WTC11 (cell line): ENCODE measurements at regions not wholly inside any gene's neighbourhood (a gene's known extent, or its start where the extent isn't known, plus 50 kb on each side); places are given as distances from the start of the nearest gene placed in this dataset.

Source experiments
- ATAC-seq: fragments of 200-7000 bp; cut with Tn5 transposase; 2 replicates; pipeline ENCODE4 v1.10.0; 2021; ENCODE audit warnings: mild to moderate bottlenecking, moderate library complexity
- CTCF ChIA-PET: fragments of 300-600 bp; sonication (Branson Sonifier 250); formaldehyde crosslinking; loops from one replicate; lab custom pipeline; 2021; ENCODE audit warnings: antibody characterized with exemption; lab: Charles Lee
- POLR2A ChIA-PET: fragments of 350-600 bp; sonication (Branson Sonifier 250); formaldehyde crosslinking; loops from one replicate; lab custom pipeline; 2021; ENCODE audit warnings: antibody characterized with exemption; lab: Charles Lee
- DNase-seq: peaks from one replicate; pipeline ENCODE4 v3.0.0; 2021; ENCODE audit warnings: low spot score
- H3K27ac Mint-ChIP-seq: 2 replicates; pipeline ENCODE4 v1.8.0; 2021; ENCODE audit warnings: mixed read lengths
- H3K27me3 Mint-ChIP-seq: 2 replicates; pipeline ENCODE4 v1.8.0; 2021; ENCODE audit warnings: low read depth, mild to moderate bottlenecking, moderate library complexity, mixed read lengths
- H3K36me3 Mint-ChIP-seq: 2 replicates; pipeline ENCODE4 v1.8.0; 2021; ENCODE audit warnings: mixed read lengths
- H3K4me1 Mint-ChIP-seq: 2 replicates; pipeline ENCODE4 v1.8.0; 2022; ENCODE audit warnings: mixed read lengths
- H3K4me3 Mint-ChIP-seq: 2 replicates; pipeline ENCODE4 v1.8.0; 2021; ENCODE audit warnings: mild to moderate bottlenecking, moderate library complexity, mixed read lengths
- H3K9me3 Mint-ChIP-seq: 2 replicates; pipeline ENCODE4 v1.8.0; 2021; ENCODE audit warnings: mixed read lengths
- CREB1 ChIP-seq: sonication (generic); formaldehyde crosslinking; IDR thresholded peaks from 2 replicates; pipeline ENCODE4 v1.8.0; 2023; ENCODE audit warnings: mild to moderate bottlenecking, missing genetic modification reagents
- CREM ChIP-seq: sonication (generic); formaldehyde crosslinking; IDR thresholded peaks from 2 replicates; pipeline ENCODE4 v1.8.1; 2022; ENCODE audit warnings: mild to moderate bottlenecking, missing genetic modification reagents, moderate library complexity
- ELF4 ChIP-seq: sonication (generic); formaldehyde crosslinking; IDR thresholded peaks from 2 replicates; pipeline ENCODE4 v1.8.1; 2022; ENCODE audit warnings: low read depth, mild to moderate bottlenecking, moderate library complexity, missing genetic modification reagents
- FOXJ3 ChIP-seq: sonication (generic); formaldehyde crosslinking; IDR thresholded peaks from 2 replicates; pipeline ENCODE4 v1.9.0; 2021; ENCODE audit warnings: missing genetic modification reagents, mild to moderate bottlenecking, borderline replicate concordance
- GRHL2 ChIP-seq: fragments of 250-450 bp; sonication (Bioruptor Pico); IDR thresholded peaks from 2 replicates; pipeline ENCODE4 v1.8.0; 2022; ENCODE audit warnings: mild to moderate bottlenecking, moderate library complexity; ENCODE audit not compliant: insufficient replicate concordance, severe bottlenecking
- HMGA2 ChIP-seq: fragments of 250-450 bp; sonication (Bioruptor Pico); IDR thresholded peaks from 2 replicates; pipeline ENCODE4 v1.4.0; 2021; ENCODE audit warnings: mild to moderate bottlenecking, moderate library complexity
- JUN ChIP-seq: sonication (generic); formaldehyde crosslinking; IDR thresholded peaks from 2 replicates; pipeline ENCODE4 v1.8.0; 2023; ENCODE audit warnings: mild to moderate bottlenecking, missing genetic modification reagents
- MXD4 ChIP-seq: fragments of 250-450 bp; sonication (Bioruptor Pico); IDR thresholded peaks from 2 replicates; pipeline ENCODE4 v1.8.0; 2021; ENCODE audit warnings: mild to moderate bottlenecking, moderate library complexity, borderline replicate concordance
- NFE2L1 ChIP-seq: sonication (generic); formaldehyde crosslinking; IDR thresholded peaks from 2 replicates; pipeline ENCODE4 v1.8.1; 2023; ENCODE audit warnings: missing genetic modification reagents
- NR1H2 ChIP-seq: sonication (generic); formaldehyde crosslinking; IDR thresholded peaks from 2 replicates; pipeline ENCODE4 v1.9.0; 2021; ENCODE audit warnings: mild to moderate bottlenecking, moderate library complexity, missing genetic modification reagents
- SMAD3 ChIP-seq: sonication (generic); formaldehyde crosslinking; IDR thresholded peaks from 2 replicates; pipeline ENCODE4 v1.8.0; 2022; ENCODE audit warnings: missing genetic modification reagents, mild to moderate bottlenecking, borderline replicate concordance
- SOX15 ChIP-seq: fragments of 250-450 bp; sonication (Bioruptor Pico); IDR thresholded peaks from 2 replicates; pipeline ENCODE4 v1.9.0; 2021; ENCODE audit warnings: mild to moderate bottlenecking
- SP1 ChIP-seq: sonication (generic); formaldehyde crosslinking; conservative IDR thresholded peaks from 2 replicates; pipeline ENCODE4 v1.8.1; 2022; ENCODE audit warnings: missing genetic modification reagents
- TEAD4 ChIP-seq: sonication (generic); formaldehyde crosslinking; IDR thresholded peaks from 2 replicates; pipeline ENCODE4 v1.8.0; 2022; ENCODE audit warnings: mild to moderate bottlenecking, missing genetic modification reagents
- ZNF219 ChIP-seq: sonication (generic); formaldehyde crosslinking; IDR thresholded peaks from 2 replicates; pipeline ENCODE4 v1.8.0; 2023; ENCODE audit warnings: missing genetic modification reagents, mild to moderate bottlenecking, borderline replicate concordance
- ZNF671 ChIP-seq: fragments of 250-450 bp; sonication (Bioruptor Pico); IDR thresholded peaks from 2 replicates; pipeline ENCODE4 v1.8.0; 2021; ENCODE audit warnings: mild to moderate bottlenecking
- TF ChIP-seq, protein P1 (sequence below): sonication (generic); formaldehyde crosslinking; IDR thresholded peaks from 2 replicates; pipeline ENCODE4 v1.8.0; 2023; ENCODE audit warnings: missing genetic modification reagents
- TF ChIP-seq, protein P2 (sequence below): sonication (generic); formaldehyde crosslinking; IDR thresholded peaks from 2 replicates; pipeline ENCODE4 v1.8.1; 2023; ENCODE audit warnings: mild to moderate bottlenecking, missing genetic modification reagents
- TF ChIP-seq, protein P3 (sequence below): sonication (generic); formaldehyde crosslinking; IDR thresholded peaks from 2 replicates; pipeline ENCODE4 v1.8.0; 2022; ENCODE audit warnings: mild to moderate bottlenecking, missing genetic modification reagents
- TF ChIP-seq, protein P4 (sequence below): fragments of 250-450 bp; sonication (Bioruptor Pico); IDR thresholded peaks from 2 replicates; pipeline ENCODE4 v1.9.0; 2021; ENCODE audit warnings: mild to moderate bottlenecking
- TF ChIP-seq, protein P5 (sequence below): sonication (generic); formaldehyde crosslinking; IDR thresholded peaks from 2 replicates; pipeline ENCODE4 v1.8.0; 2022; ENCODE audit warnings: mild to moderate bottlenecking, missing genetic modification reagents
- TF ChIP-seq, protein P6 (sequence below): sonication (generic); formaldehyde crosslinking; IDR thresholded peaks from 2 replicates; pipeline ENCODE4 v1.8.0; 2022; ENCODE audit warnings: mild to moderate bottlenecking, missing genetic modification reagents
- TF ChIP-seq, protein P7 (sequence below): sonication (generic); formaldehyde crosslinking; IDR thresholded peaks from 2 replicates; pipeline ENCODE4 v1.8.0; 2023; ENCODE audit warnings: mild to moderate bottlenecking, missing genetic modification reagents
- TF ChIP-seq, protein P8 (sequence below): sonication (generic); formaldehyde crosslinking; IDR thresholded peaks from 2 replicates; pipeline ENCODE4 v1.8.1; 2022; ENCODE audit warnings: low read depth, mild to moderate bottlenecking, moderate library complexity, missing genetic modification reagents, borderline replicate concordance

DNA sequence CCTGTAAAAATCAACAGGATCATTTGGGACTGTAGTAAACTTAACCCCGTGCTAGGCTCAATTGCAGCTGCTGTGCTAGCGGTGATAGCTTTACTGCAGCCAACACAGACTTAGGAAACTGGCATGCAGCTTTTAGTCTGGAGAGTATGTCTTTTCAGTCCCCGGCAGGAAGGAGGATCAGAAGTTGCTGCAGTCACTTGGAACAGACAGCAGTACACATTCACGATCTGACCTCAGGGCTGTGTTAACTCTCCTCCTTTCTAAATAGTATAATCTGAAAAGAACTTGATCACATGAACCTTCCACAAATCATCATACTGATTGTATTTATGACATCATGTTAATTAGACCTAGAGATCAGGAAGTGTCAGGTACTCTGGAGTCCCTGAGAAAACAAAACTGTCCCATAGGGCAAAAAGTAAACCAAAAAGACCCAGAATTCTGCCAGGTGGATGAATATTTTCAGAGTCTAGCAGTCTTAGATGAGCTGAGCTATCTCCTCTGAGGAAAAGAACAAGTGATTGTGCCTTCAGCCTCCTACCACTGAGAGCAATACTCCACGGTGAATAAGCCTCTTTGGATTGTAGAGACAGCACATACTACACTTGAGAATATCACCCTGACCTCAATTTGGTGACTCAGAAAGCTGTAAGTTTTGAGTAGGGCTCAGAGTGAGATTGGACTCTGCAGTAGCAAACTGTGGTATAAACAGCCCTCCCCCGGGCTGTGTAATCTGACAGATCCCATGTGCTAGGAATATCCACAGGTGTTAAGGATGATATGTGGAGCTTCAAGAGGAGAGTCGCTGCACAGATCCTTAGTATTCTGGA is 181.0 kb upstream of the GPR12 start:
- Mint-ChIP-seq H3K4me3 (no peak overlapping the region), H3K4me1 (peaks cover 5% of the 10 kb centered on the region), H3K27ac (no peak overlapping the region), H3K27me3 (no peaks in the 10 kb centered on the region; the same call in 1 of the 2 replicates), H3K9me3 (peaks cover 19% of the 10 kb centered on the region), H3K36me3 (peaks cover 3% of the 10 kb centered on the region)
- TF ChIP-seq, protein P1, sequence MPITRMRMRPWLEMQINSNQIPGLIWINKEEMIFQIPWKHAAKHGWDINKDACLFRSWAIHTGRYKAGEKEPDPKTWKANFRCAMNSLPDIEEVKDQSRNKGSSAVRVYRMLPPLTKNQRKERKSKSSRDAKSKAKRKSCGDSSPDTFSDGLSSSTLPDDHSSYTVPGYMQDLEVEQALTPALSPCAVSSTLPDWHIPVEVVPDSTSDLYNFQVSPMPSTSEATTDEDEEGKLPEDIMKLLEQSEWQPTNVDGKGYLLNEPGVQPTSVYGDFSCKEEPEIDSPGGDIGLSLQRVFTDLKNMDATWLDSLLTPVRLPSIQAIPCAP (CRISPR knock-in tag): no peak
- TF ChIP-seq ZNF219 (no peak), FOXJ3 (no peak), SP1 (CRISPR knock-in tag) (no peak), NR1H2 (CRISPR knock-in tag) (no peak), SMAD3 (no peak), JUN (no peak), ZNF671 (CRISPR knock-in tag) (no peak), ELF4 (CRISPR knock-in tag) (no peak), HMGA2 (CRISPR knock-in tag) (no peak), NFE2L1 (CRISPR knock-in tag) (no peak), CREM (no peak)
- TF ChIP-seq, protein P2, sequence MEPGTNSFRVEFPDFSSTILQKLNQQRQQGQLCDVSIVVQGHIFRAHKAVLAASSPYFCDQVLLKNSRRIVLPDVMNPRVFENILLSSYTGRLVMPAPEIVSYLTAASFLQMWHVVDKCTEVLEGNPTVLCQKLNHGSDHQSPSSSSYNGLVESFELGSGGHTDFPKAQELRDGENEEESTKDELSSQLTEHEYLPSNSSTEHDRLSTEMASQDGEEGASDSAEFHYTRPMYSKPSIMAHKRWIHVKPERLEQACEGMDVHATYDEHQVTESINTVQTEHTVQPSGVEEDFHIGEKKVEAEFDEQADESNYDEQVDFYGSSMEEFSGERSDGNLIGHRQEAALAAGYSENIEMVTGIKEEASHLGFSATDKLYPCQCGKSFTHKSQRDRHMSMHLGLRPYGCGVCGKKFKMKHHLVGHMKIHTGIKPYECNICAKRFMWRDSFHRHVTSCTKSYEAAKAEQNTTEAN: no peak
- TF ChIP-seq, protein P3, sequence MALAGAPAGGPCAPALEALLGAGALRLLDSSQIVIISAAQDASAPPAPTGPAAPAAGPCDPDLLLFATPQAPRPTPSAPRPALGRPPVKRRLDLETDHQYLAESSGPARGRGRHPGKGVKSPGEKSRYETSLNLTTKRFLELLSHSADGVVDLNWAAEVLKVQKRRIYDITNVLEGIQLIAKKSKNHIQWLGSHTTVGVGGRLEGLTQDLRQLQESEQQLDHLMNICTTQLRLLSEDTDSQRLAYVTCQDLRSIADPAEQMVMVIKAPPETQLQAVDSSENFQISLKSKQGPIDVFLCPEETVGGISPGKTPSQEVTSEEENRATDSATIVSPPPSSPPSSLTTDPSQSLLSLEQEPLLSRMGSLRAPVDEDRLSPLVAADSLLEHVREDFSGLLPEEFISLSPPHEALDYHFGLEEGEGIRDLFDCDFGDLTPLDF (CRISPR knock-in tag): no peak
- TF ChIP-seq, protein P4, sequence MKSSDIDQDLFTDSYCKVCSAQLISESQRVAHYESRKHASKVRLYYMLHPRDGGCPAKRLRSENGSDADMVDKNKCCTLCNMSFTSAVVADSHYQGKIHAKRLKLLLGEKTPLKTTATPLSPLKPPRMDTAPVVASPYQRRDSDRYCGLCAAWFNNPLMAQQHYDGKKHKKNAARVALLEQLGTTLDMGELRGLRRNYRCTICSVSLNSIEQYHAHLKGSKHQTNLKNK (CRISPR knock-in tag): no peak
- TF ChIP-seq, protein P5, sequence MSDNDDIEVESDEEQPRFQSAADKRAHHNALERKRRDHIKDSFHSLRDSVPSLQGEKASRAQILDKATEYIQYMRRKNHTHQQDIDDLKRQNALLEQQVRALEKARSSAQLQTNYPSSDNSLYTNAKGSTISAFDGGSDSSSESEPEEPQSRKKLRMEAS (CRISPR knock-in tag): no peak
- DNase-seq (no peak), ATAC-seq (no peak)
- POLR2A ChIA-PET: no interaction called here
- CTCF ChIA-PET: interaction anchor here (0.6 to 2.1 kb wide), 4 partner anchors 11 to 247 kb away, joined by 3 to 9 read pairs (median 4); no protein-coding TSS in a partner anchor

DNA sequence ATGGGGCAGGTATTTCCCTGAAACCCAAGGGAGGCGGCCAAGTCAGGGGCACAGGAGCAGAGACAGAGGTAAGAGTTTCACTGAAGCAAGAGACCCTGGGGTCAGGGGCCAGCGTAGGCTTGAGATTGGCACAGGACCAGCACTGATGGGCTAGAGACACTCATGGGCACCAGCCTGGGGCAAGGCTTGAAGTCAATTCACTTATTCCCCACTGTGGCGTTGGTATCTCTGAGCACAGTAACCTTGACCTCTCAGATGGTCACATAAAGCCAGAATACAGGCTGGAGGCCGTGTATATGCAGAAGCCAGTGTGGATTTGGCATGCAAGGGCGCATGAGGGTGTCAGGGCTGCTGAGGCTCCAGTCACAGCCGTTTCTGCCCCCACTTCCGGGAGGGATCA is 173.5 kb upstream of the GPR12 start:
- ChIA-PET CTCF (no interaction called here), POLR2A (no interaction called here)
- H3K27me3 Mint-ChIP-seq: no peaks in the 10 kb centered on the region; the same call in none of the 2 replicates
- no peak for DNase-seq
- no peak overlapping the region for H3K4me3 Mint-ChIP-seq
- H3K36me3 Mint-ChIP-seq: peaks cover 3% of the 10 kb centered on the region
- no peak for ATAC-seq
- 0 out of 2 replicates have a peak, but pooled peaks cover 2% of the 10 kb centered on the region for H3K4me1 Mint-ChIP-seq
- no peak overlapping the region for H3K27ac Mint-ChIP-seq
- H3K9me3 Mint-ChIP-seq: peaks cover 29% of the 10 kb centered on the region
- TF ChIP-seq MXD4 (CRISPR knock-in tag) (no peak), TEAD4 (CRISPR knock-in tag) (no peak), CREM (no peak), GRHL2 (CRISPR knock-in tag) (no peak), CREB1 (CRISPR knock-in tag) (no peak), SOX15 (CRISPR knock-in tag) (no peak)
- TF ChIP-seq, protein P6, sequence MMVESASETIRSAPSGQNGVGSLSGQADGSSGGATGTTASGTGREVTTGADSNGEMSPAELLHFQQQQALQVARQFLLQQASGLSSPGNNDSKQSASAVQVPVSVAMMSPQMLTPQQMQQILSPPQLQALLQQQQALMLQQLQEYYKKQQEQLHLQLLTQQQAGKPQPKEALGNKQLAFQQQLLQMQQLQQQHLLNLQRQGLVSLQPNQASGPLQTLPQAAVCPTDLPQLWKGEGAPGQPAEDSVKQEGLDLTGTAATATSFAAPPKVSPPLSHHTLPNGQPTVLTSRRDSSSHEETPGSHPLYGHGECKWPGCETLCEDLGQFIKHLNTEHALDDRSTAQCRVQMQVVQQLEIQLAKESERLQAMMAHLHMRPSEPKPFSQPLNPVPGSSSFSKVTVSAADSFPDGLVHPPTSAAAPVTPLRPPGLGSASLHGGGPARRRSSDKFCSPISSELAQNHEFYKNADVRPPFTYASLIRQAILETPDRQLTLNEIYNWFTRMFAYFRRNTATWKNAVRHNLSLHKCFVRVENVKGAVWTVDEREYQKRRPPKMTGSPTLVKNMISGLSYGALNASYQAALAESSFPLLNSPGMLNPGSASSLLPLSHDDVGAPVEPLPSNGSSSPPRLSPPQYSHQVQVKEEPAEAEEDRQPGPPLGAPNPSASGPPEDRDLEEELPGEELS (CRISPR knock-in tag): no peak
- TF ChIP-seq, protein P7, sequence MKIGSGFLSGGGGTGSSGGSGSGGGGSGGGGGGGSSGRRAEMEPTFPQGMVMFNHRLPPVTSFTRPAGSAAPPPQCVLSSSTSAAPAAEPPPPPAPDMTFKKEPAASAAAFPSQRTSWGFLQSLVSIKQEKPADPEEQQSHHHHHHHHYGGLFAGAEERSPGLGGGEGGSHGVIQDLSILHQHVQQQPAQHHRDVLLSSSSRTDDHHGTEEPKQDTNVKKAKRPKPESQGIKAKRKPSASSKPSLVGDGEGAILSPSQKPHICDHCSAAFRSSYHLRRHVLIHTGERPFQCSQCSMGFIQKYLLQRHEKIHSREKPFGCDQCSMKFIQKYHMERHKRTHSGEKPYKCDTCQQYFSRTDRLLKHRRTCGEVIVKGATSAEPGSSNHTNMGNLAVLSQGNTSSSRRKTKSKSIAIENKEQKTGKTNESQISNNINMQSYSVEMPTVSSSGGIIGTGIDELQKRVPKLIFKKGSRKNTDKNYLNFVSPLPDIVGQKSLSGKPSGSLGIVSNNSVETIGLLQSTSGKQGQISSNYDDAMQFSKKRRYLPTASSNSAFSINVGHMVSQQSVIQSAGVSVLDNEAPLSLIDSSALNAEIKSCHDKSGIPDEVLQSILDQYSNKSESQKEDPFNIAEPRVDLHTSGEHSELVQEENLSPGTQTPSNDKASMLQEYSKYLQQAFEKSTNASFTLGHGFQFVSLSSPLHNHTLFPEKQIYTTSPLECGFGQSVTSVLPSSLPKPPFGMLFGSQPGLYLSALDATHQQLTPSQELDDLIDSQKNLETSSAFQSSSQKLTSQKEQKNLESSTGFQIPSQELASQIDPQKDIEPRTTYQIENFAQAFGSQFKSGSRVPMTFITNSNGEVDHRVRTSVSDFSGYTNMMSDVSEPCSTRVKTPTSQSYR (CRISPR knock-in tag): no peak
- TF ChIP-seq, protein P8, sequence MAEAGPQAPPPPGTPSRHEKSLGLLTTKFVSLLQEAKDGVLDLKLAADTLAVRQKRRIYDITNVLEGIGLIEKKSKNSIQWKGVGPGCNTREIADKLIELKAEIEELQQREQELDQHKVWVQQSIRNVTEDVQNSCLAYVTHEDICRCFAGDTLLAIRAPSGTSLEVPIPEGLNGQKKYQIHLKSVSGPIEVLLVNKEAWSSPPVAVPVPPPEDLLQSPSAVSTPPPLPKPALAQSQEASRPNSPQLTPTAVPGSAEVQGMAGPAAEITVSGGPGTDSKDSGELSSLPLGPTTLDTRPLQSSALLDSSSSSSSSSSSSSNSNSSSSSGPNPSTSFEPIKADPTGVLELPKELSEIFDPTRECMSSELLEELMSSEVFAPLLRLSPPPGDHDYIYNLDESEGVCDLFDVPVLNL (CRISPR knock-in tag): no peak
- TF ChIP-seq, protein P3 (CRISPR knock-in tag): no peak
